ENCODE measurements at regions not wholly inside any gene's neighbourhood (a gene's known extent, or its start where the extent isn't known, plus 50 kb on each side); places are given as distances from the start of the nearest gene placed in this dataset.

GRCh38 chr1:215360031-215360430 lies 207.1 kb upstream of the KCTD3 start:
- Histone ChIP-seq H2AFZ (ENCODE audit: control insufficient read depth, low read depth, low read length) (no peak overlapping the region), H3K27me3 (replicated peaks in 1 of 2; ENCODE audit: control insufficient read depth in 2 of 2, insufficient read depth in 2 of 2, low read length in 1 of 2) (no peaks in the 10 kb centered on the region), H3K4me2 (ENCODE audit: control insufficient read depth, insufficient read depth) (no peak overlapping the region), H3K27ac (ENCODE audit: control insufficient read depth, insufficient read depth) (no peak overlapping the region), H4K20me1 (ENCODE audit: control insufficient read depth, insufficient read depth) (no peaks in the 10 kb centered on the region), H3K36me3 (ENCODE audit: control insufficient read depth in 2 of 2, insufficient read depth in 2 of 2, low read length in 1 of 2) (no peaks in the 10 kb centered on the region), H3K9ac (ENCODE audit: control insufficient read depth, insufficient read depth, low read length) (no peak overlapping the region), H3K4me3 (no peak overlapping the region), H3K9me3 (replicated peaks; ENCODE audit: control insufficient read depth, insufficient read depth, low read length) (no peaks in the 10 kb centered on the region), H3K4me1 (ENCODE audit: control insufficient read depth, insufficient read depth, low read length) (no peaks in the 10 kb centered on the region), H3K79me2 (ENCODE audit: control insufficient read depth, insufficient read depth, low read length) (no peaks in the 10 kb centered on the region)
- FAIRE-seq (no peak), DNase-seq (ENCODE audit: low read depth, low spot score) (no peak), ATAC-seq (no peak)
- intact Hi-C loops (cut with micrococcal nuclease; ENCODE audit: unreplicated experiment) (no loop called here), in situ Hi-C loops (cut with MboI) (no loop called here)
- POLR2A ChIA-PET, result no interaction called here
- SMC1A ChIA-PET (ENCODE audit: uncharacterized antibody, unreplicated experiment), result no interaction called here
- CTCF ChIA-PET, result no interaction called here
- TF ChIP-seq NFYB (IDR thresholded peaks at IDR 0.05; ENCODE audit: insufficient read depth, low read depth, low read length) (no peak), PML (IDR thresholded peaks at IDR 0.05; ENCODE audit: low read length) (no peak), ESRRA (IDR thresholded peaks at IDR 0.05; ENCODE audit: low read length) (no peak), DPF2 (IDR thresholded peaks at IDR 0.05) (no peak)
- RAD21 ChIA-PET (ENCODE audit: unreplicated experiment), result no interaction called here
- BruUV-seq (replicated peaks), result no TSS peak

- Histone ChIP-seq H3K27me3 (replicated peaks in 1 of 2; ENCODE audit: control insufficient read depth in 2 of 2, insufficient read depth in 2 of 2, low read length in 1 of 2) (no peaks in the 10 kb centered on the region), H4K20me1 (ENCODE audit: control insufficient read depth, insufficient read depth) (no peaks in the 10 kb centered on the region), H3K9me3 (replicated peaks; ENCODE audit: control insufficient read depth, insufficient read depth, low read length) (no peaks in the 10 kb centered on the region), H3K4me2 (ENCODE audit: control insufficient read depth, insufficient read depth) (no peak overlapping the region), H2AFZ (ENCODE audit: control insufficient read depth, low read depth, low read length) (no peak overlapping the region), H3K79me2 (ENCODE audit: control insufficient read depth, insufficient read depth, low read length) (no peaks in the 10 kb centered on the region), H3K36me3 (ENCODE audit: control insufficient read depth in 2 of 2, insufficient read depth in 2 of 2, low read length in 1 of 2) (no peaks in the 10 kb centered on the region), H3K9ac (ENCODE audit: control insufficient read depth, insufficient read depth, low read length) (no peak overlapping the region), H3K4me1 (ENCODE audit: control insufficient read depth, insufficient read depth, low read length) (no peaks in the 10 kb centered on the region), H3K27ac (ENCODE audit: control insufficient read depth, insufficient read depth) (no peak overlapping the region), H3K4me3 (no peak overlapping the region)
- intact Hi-C loops (cut with micrococcal nuclease; ENCODE audit: unreplicated experiment), result no loop called here
- DNase-seq (ENCODE audit: low read depth, low spot score) (no peak), FAIRE-seq (no peak), ATAC-seq (peak; percentile 44)
- WGBS (ENCODE audit: insufficient coverage, insufficient replicate concordance, low lambda C conversion rate, missing lambda C conversion rate), result 44% methylated on average over 2 of the region's 2 CpGs
- RAD21 ChIA-PET (ENCODE audit: unreplicated experiment), result no interaction called here
- no TSS peak for BruUV-seq (replicated peaks)
- TF ChIP-seq ZBTB11 (CRISPR knock-in tag; IDR thresholded peaks at IDR 0.05), result no peak
- TF ChIP-seq ZNF384 (IDR thresholded peaks at IDR 0.05; ENCODE audit: borderline replicate concordance, low read depth, low read length), result no peak
- no peak for TF ChIP-seq BRCA1 (IDR thresholded peaks at IDR 0.05; ENCODE audit: low read depth, low read length)
- no peak for TF ChIP-seq MTA2 (IDR thresholded peaks at IDR 0.05; ENCODE audit: low read depth)
- TF ChIP-seq RB1 (IDR thresholded peaks at IDR 0.05; ENCODE audit: borderline replicate concordance), result no peak
- no peak for TF ChIP-seq CHD1 (IDR thresholded peaks at IDR 0.05; ENCODE audit: low read depth, low read length)
- TF ChIP-seq PKNOX1 (IDR thresholded peaks at IDR 0.05), result 0 out of 2 replicates have a peak, but pooled peaks have one; percentile 6
- TF ChIP-seq HDGF (IDR thresholded peaks at IDR 0.05), result no peak
- CTCF ChIA-PET, result no interaction called here
- POLR2A ChIA-PET, result no interaction called here
- in situ Hi-C loops (cut with MboI), result no loop called here
- SMC1A ChIA-PET (ENCODE audit: uncharacterized antibody, unreplicated experiment), result no interaction called here
These were observed 206.3 kb upstream of the KCTD3 start for GRCh38 chr1:215360758-215361157.
